CD14-positive monocyte (primary cell): ENCODE measurements at regions not wholly inside any gene's neighbourhood (a gene's known extent, or its start where the extent isn't known, plus 50 kb on each side); places are given as distances from the start of the nearest gene placed in this dataset.

ENCODE experiments used
- DNase-seq, 3 donors: peaks; one replicate each; pipeline ENCODE4 v3.0.0-alpha.2; 2011 to 2022
- H2AFZ ChIP-seq: 2 replicates; pipeline ENCODE4 v1.6.0; 2012; ENCODE audit warnings: mild to moderate bottlenecking, low read depth, low read length, inconsistent platforms; ENCODE audit not compliant: insufficient read depth, poor library complexity, severe bottlenecking
- H3K27ac ChIP-seq, 2 donors: 1 replicate in 1 of 2; 2 replicates in 1 of 2; pipeline ENCODE4 v1.5.1; 2012 to 2013; ENCODE audit warnings: low read length in 2 of 2, control low read depth in 1 of 2, inconsistent platforms in 1 of 2, low read depth in 1 of 2, mild to moderate bottlenecking in 1 of 2
- H3K27me3 ChIP-seq, 2 donors: one replicate each; pipeline versions ENCODE4 v1.6.0 to v1.6.1; 2011 to 2013; ENCODE audit warnings: low read length in 2 of 2; ENCODE audit not compliant: control insufficient read depth in 2 of 2, insufficient read depth in 2 of 2
- H3K36me3 ChIP-seq, 2 donors: replicated peaks in 1 of 2; 1 replicate in 1 of 2; 2 replicates in 1 of 2; pipeline versions ENCODE4 v1.5.1 to v1.6.1; 2012 to 2013; ENCODE audit warnings: low read length in 2 of 2, control low read depth in 1 of 2, inconsistent platforms in 1 of 2, mild to moderate bottlenecking in 1 of 2; ENCODE audit not compliant: insufficient read depth in 2 of 2, control insufficient read depth in 1 of 2
- H3K4me1 ChIP-seq, 2 donors: 1 replicate in 1 of 2; 2 replicates in 1 of 2; pipeline versions ENCODE4 v1.5.1 to v1.6.1; 2012 to 2013; ENCODE audit warnings: low read length in 2 of 2, control low read depth in 1 of 2, inconsistent platforms in 1 of 2, mild to moderate bottlenecking in 1 of 2, moderate library complexity in 1 of 2; ENCODE audit not compliant: insufficient read depth in 2 of 2, control insufficient read depth in 1 of 2
- H3K4me2 ChIP-seq: replicated peaks from 2 replicates; pipeline ENCODE3; 2012; ENCODE audit warnings: low read length, moderate library complexity, mild to moderate bottlenecking; ENCODE audit not compliant: poor library complexity, severe bottlenecking; ENCODE audit errors: extremely low read depth
- H3K4me3 ChIP-seq, 3 experiments: fragments of 200-600 bp in 1 of 3; sonication (generic) in 1 of 3; replicated peaks in 1 of 3; 1 replicate in 2 of 3; 2 replicates in 1 of 3; pipeline ENCODE4 v1.5.1; 2011 to 2013; ENCODE audit warnings: low read length in 3 of 3, mild to moderate bottlenecking in 3 of 3, control low read depth in 2 of 3, low read depth in 2 of 3, inconsistent platforms in 1 of 3, moderate library complexity in 1 of 3
- H3K79me2 ChIP-seq: 2 replicates; pipeline ENCODE4 v1.6.0; 2012; ENCODE audit warnings: mild to moderate bottlenecking, control low read depth, inconsistent platforms, low read length, moderate library complexity; ENCODE audit not compliant: insufficient read depth
- H3K9ac ChIP-seq: 2 replicates; pipeline ENCODE4 v1.6.0; 2017; ENCODE audit warnings: low read length, mild to moderate bottlenecking; ENCODE audit not compliant: insufficient read depth, poor library complexity, severe bottlenecking
- H3K9me3 ChIP-seq, 2 donors: replicated peaks in 1 of 2; 1 replicate in 1 of 2; 2 replicates in 1 of 2; pipeline versions ENCODE4 v1.5.1 to v1.6.1; 2012 to 2013; ENCODE audit warnings: low read length in 2 of 2, control low read depth in 1 of 2; ENCODE audit not compliant: control insufficient read depth in 1 of 2, insufficient read depth in 1 of 2
- H4K20me1 ChIP-seq: 2 replicates; pipeline ENCODE4 v1.6.0; 2012; ENCODE audit warnings: mild to moderate bottlenecking, low read length, control low read depth, moderate library complexity; ENCODE audit not compliant: insufficient read depth
- H3K27ac Mint-ChIP-seq, 7 donors: one replicate each; pipeline ENCODE4 v1.8.0; 2020; ENCODE audit warnings: mild to moderate bottlenecking in 7 of 7, mixed read lengths in 7 of 7, moderate library complexity in 6 of 7, inconsistent platforms in 2 of 7
- H3K27me3 Mint-ChIP-seq, 3 donors: one replicate each; pipeline ENCODE4 v1.8.0; 2021 to 2022; ENCODE audit warnings: low read depth in 3 of 3, mild to moderate bottlenecking in 3 of 3, mixed read lengths in 3 of 3, moderate library complexity in 3 of 3, inconsistent platforms in 1 of 3
- H3K36me3 Mint-ChIP-seq, 2 donors: one replicate each; pipeline ENCODE4 v1.8.0; 2020; ENCODE audit warnings: mixed read lengths in 2 of 2, inconsistent platforms in 1 of 2, mild to moderate bottlenecking in 1 of 2
- H3K4me1 Mint-ChIP-seq: one replicate; pipeline ENCODE4 v1.8.0; 2020; ENCODE audit warnings: mild to moderate bottlenecking, mixed read lengths
- H3K4me3 Mint-ChIP-seq, 2 donors: one replicate each; pipeline ENCODE4 v1.8.0; 2020; ENCODE audit warnings: mild to moderate bottlenecking in 2 of 2, mixed read lengths in 2 of 2, moderate library complexity in 1 of 2
- H3K9me3 Mint-ChIP-seq, 7 donors: one replicate each; pipeline ENCODE4 v1.8.0; 2020 to 2022; ENCODE audit warnings: mixed read lengths in 7 of 7, mild to moderate bottlenecking in 6 of 7, moderate library complexity in 6 of 7, inconsistent platforms in 2 of 7
- CTCF ChIP-seq: fragments of 200-600 bp; IDR thresholded peaks from one replicate; pipeline ENCODE4 v1.8.0; 2022; ENCODE audit warnings: antibody characterized with exemption, mild to moderate bottlenecking
- WGBS: methylation state at CpG from one replicate; pipeline ENCODE4 v1.1.5; 2013; ENCODE audit warnings: missing lambda C conversion rate; ENCODE audit not compliant: insufficient coverage; 5-methylcytosine and 5-hydroxymethylcytosine counted together
- intact Hi-C, 2 donors: fragments of 100-400 bp; cut with micrococcal nuclease; formaldehyde crosslinking; loops; one replicate each; pipeline versions ENCODE4 v1.15.0 to v1.15.1; 2023

GRCh38 chr2:64727843-64728463 is 74.2 kb upstream of the SERTAD2 start:
- DNase-seq = no peak
- H3K27ac Mint-ChIP-seq = peak overlapping the region in 6 of 7 donors; percentile 28 to 97 (median 94)
- intact Hi-C loops = no loop called here
- 98% methylated on average over 8 of the region's 11 CpGs for WGBS
- H3K4me2 ChIP-seq = no peak overlapping the region
- TF ChIP-seq CTCF = no peak
- peak overlapping the region; percentile 65 for H2AFZ ChIP-seq
- H3K79me2 ChIP-seq = peaks cover 31% of the 10 kb centered on the region
- no peaks in the 10 kb centered on the region for H4K20me1 ChIP-seq
- peaks cover 49% of the 10 kb centered on the region for H3K4me1 Mint-ChIP-seq
- H3K27me3 Mint-ChIP-seq = no peaks in the 10 kb centered on the region
- H3K36me3 ChIP-seq = no peaks in the 10 kb centered on the region
- H3K4me3 Mint-ChIP-seq = no peak overlapping the region
- H3K27me3 ChIP-seq = no peaks in the 10 kb centered on the region
- H3K9me3 ChIP-seq = no peaks in the 10 kb centered on the region
- peaks cover 44 to 51% of the 10 kb centered on the region in 2 donors for H3K4me1 ChIP-seq
- H3K4me3 ChIP-seq = peak overlapping the region in 1 of 3 experiments; percentile 53
- peak overlapping the region in 1 of 2 donors; percentile 88 for H3K27ac ChIP-seq
- no peaks in the 10 kb centered on the region for H3K9me3 Mint-ChIP-seq
- H3K36me3 Mint-ChIP-seq = peaks cover 2 to 5% of the 10 kb centered on the region in 2 donors
- H3K9ac ChIP-seq = no peak overlapping the region

GRCh38 chr2:64730551-64731262 is 77.0 kb upstream of the SERTAD2 start:
- Histone ChIP-seq H3K36me3 (peaks cover 0 to 12% of the 10 kb centered on the region in 2 donors), H3K9me3 (no peaks in the 10 kb centered on the region), H3K79me2 (peaks cover 29% of the 10 kb centered on the region), H3K4me1 (peaks cover 44 to 51% of the 10 kb centered on the region in 2 donors), H3K27ac (peak overlapping the region; percentile 65 to 99), H3K9ac (peak overlapping the region; percentile 74), H3K4me3 (peak overlapping the region; percentile 43 to 99 (median 84)), H4K20me1 (no peaks in the 10 kb centered on the region), H2AFZ (peak overlapping the region; percentile 78), H3K27me3 (no peaks in the 10 kb centered on the region), H3K4me2 (peak overlapping the region; percentile 83)
- Mint-ChIP-seq H3K4me1 (peaks cover 49% of the 10 kb centered on the region), H3K9me3 (no peaks in the 10 kb centered on the region), H3K36me3 (peaks cover 16 to 18% of the 10 kb centered on the region in 2 donors), H3K27ac (peak overlapping the region; percentile 92 to 98 (median 95)), H3K4me3 (peak overlapping the region; percentile 78 to 90), H3K27me3 (no peaks in the 10 kb centered on the region)
- no peak for TF ChIP-seq CTCF
- peak; percentile 40 to 65 (median 64) for DNase-seq
- intact Hi-C loops = loop anchor here in 1 of 2 donors (5.0 kb wide), 2 partner anchors 33 to 73 kb away; no protein-coding TSS in a partner anchor
- 5% methylated on average over 7 of the region's 9 CpGs for WGBS
